ENCODE measurements at regions not wholly inside any gene's neighbourhood (a gene's known extent, or its start where the extent isn't known, plus 50 kb on each side); places are given as distances from the start of the nearest gene placed in this dataset.

GRCh38 chr5:135173662-135174290 is 139.7 kb upstream of the PITX1 start:
- no peaks in the 10 kb centered on the region for H3K4me1 ChIP-seq (ENCODE audit: control insufficient read depth in 4 of 4, insufficient read depth in 4 of 4, low read length in 3 of 4)
- H3K27me3 ChIP-seq (ENCODE audit: control insufficient read depth in 4 of 4, insufficient read depth in 4 of 4, low read length in 3 of 4): peaks cover 0 to 6% (median under 1%) of the 10 kb centered on the region in 4 donors
- no peak overlapping the region for H3K27ac ChIP-seq (ENCODE audit: low read depth in 1 of 2, low read length in 2 of 2)
- H3K9me3 ChIP-seq (ENCODE audit: control insufficient read depth in 4 of 4, low read length in 3 of 4): no peaks in the 10 kb centered on the region
- no peak overlapping the region for H3K4me3 ChIP-seq (ENCODE audit: low read depth in 1 of 3, low read length in 3 of 3)
- no peak for DNase-seq (ENCODE audit: low spot score)
- H3K36me3 ChIP-seq (ENCODE audit: control insufficient read depth in 4 of 4, insufficient read depth in 3 of 4, low read depth in 1 of 4, low read length in 3 of 4): no peaks in the 10 kb centered on the region
- 74% methylated on average over 6 of the region's 6 CpGs for WGBS
- TF ChIP-seq SP1 (IDR thresholded peaks at IDR 0.05) (no peak), YY1 (IDR thresholded peaks at IDR 0.05) (no peak), EGR1 (IDR thresholded peaks at IDR 0.05; ENCODE audit: low read depth in 2 of 2) (no peak), CTCF (IDR thresholded peaks at IDR 0.05; ENCODE audit: low read depth, low read length, missing input control) (no peak), GABPA (IDR thresholded peaks at IDR 0.05 in 1 of 2, conservative IDR thresholded peaks at IDR 0.05 in 1 of 2) (no peak)
- TF ChIP-seq, protein P1, sequence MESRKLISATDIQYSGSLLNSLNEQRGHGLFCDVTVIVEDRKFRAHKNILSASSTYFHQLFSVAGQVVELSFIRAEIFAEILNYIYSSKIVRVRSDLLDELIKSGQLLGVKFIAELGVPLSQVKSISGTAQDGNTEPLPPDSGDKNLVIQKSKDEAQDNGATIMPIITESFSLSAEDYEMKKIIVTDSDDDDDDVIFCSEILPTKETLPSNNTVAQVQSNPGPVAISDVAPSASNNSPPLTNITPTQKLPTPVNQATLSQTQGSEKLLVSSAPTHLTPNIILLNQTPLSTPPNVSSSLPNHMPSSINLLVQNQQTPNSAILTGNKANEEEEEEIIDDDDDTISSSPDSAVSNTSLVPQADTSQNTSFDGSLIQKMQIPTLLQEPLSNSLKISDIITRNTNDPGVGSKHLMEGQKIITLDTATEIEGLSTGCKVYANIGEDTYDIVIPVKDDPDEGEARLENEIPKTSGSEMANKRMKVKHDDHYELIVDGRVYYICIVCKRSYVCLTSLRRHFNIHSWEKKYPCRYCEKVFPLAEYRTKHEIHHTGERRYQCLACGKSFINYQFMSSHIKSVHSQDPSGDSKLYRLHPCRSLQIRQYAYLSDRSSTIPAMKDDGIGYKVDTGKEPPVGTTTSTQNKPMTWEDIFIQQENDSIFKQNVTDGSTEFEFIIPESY (IDR thresholded peaks at IDR 0.05): no peak
- no peak overlapping the region for H3K9ac ChIP-seq (ENCODE audit: low read depth in 1 of 2, low read length in 2 of 2)

GRCh38 chr5:135172718-135173117 is 138.7 kb upstream of the PITX1 start:
- Histone ChIP-seq H3K9ac (ENCODE audit: low read depth in 1 of 2, low read length in 2 of 2) (no peak overlapping the region), H3K4me3 (ENCODE audit: low read depth in 1 of 3, low read length in 3 of 3) (no peak overlapping the region), H3K36me3 (ENCODE audit: control insufficient read depth in 4 of 4, insufficient read depth in 3 of 4, low read depth in 1 of 4, low read length in 3 of 4) (no peaks in the 10 kb centered on the region), H3K27me3 (ENCODE audit: control insufficient read depth in 4 of 4, insufficient read depth in 4 of 4, low read length in 3 of 4) (peaks cover 0 to 8% (median 2%) of the 10 kb centered on the region in 4 donors), H3K9me3 (ENCODE audit: control insufficient read depth in 4 of 4, low read length in 3 of 4) (no peaks in the 10 kb centered on the region), H3K4me1 (ENCODE audit: control insufficient read depth in 4 of 4, insufficient read depth in 4 of 4, low read length in 3 of 4) (no peaks in the 10 kb centered on the region), H3K27ac (ENCODE audit: low read depth in 1 of 2, low read length in 2 of 2) (no peak overlapping the region)
- TF ChIP-seq CTCF (IDR thresholded peaks at IDR 0.05; ENCODE audit: low read depth, low read length, missing input control) (no peak), MAX (IDR thresholded peaks at IDR 0.05) (no peak), FOXA2 (IDR thresholded peaks at IDR 0.05) (no peak), TAF1 (conservative IDR thresholded peaks at IDR 0.05) (no peak), RXRA (IDR thresholded peaks at IDR 0.05) (no peak), ATF3 (IDR thresholded peaks at IDR 0.05) (no peak)
- TF ChIP-seq, protein P1 (IDR thresholded peaks at IDR 0.05): no peak
- no peak for DNase-seq (ENCODE audit: low spot score)
- 44% methylated on average over 2 of the region's 2 CpGs for WGBS

Measured in liver (tissue), 8 donors.